Glutamatergic neuron (in vitro differentiated cells): ENCODE measurements at regions not wholly inside any gene's neighbourhood (a gene's known extent, or its start where the extent isn't known, plus 50 kb on each side); places are given as distances from the start of the nearest gene placed in this dataset.

ENCODE experiments used
- DNase-seq: peaks from one replicate; pipeline ENCODE4 v3.0.0; 2022
- H3K27ac Mint-ChIP-seq: one replicate; pipeline ENCODE4 v1.8.0; 2020; ENCODE audit warnings: mild to moderate bottlenecking, mixed read lengths, inconsistent platforms; ENCODE audit not compliant: unreplicated experiment
- H3K27me3 Mint-ChIP-seq: one replicate; pipeline ENCODE4 v1.8.0; 2020; ENCODE audit warnings: mild to moderate bottlenecking, moderate library complexity, mixed read lengths, inconsistent platforms; ENCODE audit not compliant: unreplicated experiment
- H3K36me3 Mint-ChIP-seq: one replicate; pipeline ENCODE4 v1.8.0; 2020; ENCODE audit warnings: mild to moderate bottlenecking, mixed read lengths, inconsistent platforms; ENCODE audit not compliant: unreplicated experiment
- H3K4me1 Mint-ChIP-seq: one replicate; pipeline ENCODE4 v1.8.0; 2020; ENCODE audit warnings: mild to moderate bottlenecking, low read depth, mixed read lengths, inconsistent platforms; ENCODE audit not compliant: unreplicated experiment
- H3K4me3 Mint-ChIP-seq: one replicate; pipeline ENCODE4 v1.8.0; 2020; ENCODE audit warnings: mild to moderate bottlenecking, mixed read lengths, inconsistent platforms; ENCODE audit not compliant: unreplicated experiment
- H3K9me3 Mint-ChIP-seq: one replicate; pipeline ENCODE4 v1.8.0; 2020; ENCODE audit warnings: mild to moderate bottlenecking, moderate library complexity, mixed read lengths, inconsistent platforms; ENCODE audit not compliant: unreplicated experiment
- TF ChIP-seq, protein P1 (sequence below): fragments of 200-600 bp; sonication (generic); IDR thresholded peaks from one replicate; pipeline ENCODE4 v1.5.0; 2021; ENCODE audit not compliant: partially characterized antibody, unreplicated experiment

- no peak overlapping the region for H3K27ac Mint-ChIP-seq
These were observed 173.3 kb downstream of the FASLG start for GRCh38 chr1:172832006-172832725.

DNA sequence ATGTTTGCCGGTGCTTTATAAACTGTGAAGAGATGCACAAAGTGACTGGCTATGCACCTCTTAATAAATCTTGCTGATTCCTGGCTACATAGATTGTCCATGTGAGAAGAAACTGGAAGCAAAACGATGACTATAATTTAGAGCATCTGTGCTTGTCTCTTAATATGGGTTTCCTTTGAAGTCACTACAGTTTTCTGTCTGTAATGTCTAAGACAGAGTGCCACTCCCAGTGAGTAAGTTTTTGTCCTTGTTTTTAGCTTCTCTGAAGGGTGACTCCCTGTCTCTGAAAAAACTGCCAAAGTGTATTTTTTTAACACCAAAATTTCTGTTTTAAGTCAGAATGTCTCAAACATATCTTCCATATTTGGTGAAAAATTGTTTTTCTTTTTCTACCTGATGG, 175.1 kb downstream of the FASLG start:
- Mint-ChIP-seq H3K36me3 (no peaks in the 10 kb centered on the region), H3K4me1 (no peaks in the 10 kb centered on the region), H3K9me3 (no peaks in the 10 kb centered on the region), H3K4me3 (no peak overlapping the region), H3K27ac (no peak overlapping the region), H3K27me3 (no peaks in the 10 kb centered on the region)
- no peak for DNase-seq
- TF ChIP-seq, protein P1, sequence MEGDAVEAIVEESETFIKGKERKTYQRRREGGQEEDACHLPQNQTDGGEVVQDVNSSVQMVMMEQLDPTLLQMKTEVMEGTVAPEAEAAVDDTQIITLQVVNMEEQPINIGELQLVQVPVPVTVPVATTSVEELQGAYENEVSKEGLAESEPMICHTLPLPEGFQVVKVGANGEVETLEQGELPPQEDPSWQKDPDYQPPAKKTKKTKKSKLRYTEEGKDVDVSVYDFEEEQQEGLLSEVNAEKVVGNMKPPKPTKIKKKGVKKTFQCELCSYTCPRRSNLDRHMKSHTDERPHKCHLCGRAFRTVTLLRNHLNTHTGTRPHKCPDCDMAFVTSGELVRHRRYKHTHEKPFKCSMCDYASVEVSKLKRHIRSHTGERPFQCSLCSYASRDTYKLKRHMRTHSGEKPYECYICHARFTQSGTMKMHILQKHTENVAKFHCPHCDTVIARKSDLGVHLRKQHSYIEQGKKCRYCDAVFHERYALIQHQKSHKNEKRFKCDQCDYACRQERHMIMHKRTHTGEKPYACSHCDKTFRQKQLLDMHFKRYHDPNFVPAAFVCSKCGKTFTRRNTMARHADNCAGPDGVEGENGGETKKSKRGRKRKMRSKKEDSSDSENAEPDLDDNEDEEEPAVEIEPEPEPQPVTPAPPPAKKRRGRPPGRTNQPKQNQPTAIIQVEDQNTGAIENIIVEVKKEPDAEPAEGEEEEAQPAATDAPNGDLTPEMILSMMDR: no peak

More at GRCh38 chr1:172832006-172832725, 173.3 kb downstream of the FASLG start:
- no peaks in the 10 kb centered on the region for H3K4me1 Mint-ChIP-seq
- no peaks in the 10 kb centered on the region for H3K27me3 Mint-ChIP-seq
- H3K4me3 Mint-ChIP-seq: no peak overlapping the region
- DNase-seq: no peak
- H3K36me3 Mint-ChIP-seq: no peaks in the 10 kb centered on the region
- TF ChIP-seq, protein P1: no peak
- no peaks in the 10 kb centered on the region for H3K9me3 Mint-ChIP-seq

DNA sequence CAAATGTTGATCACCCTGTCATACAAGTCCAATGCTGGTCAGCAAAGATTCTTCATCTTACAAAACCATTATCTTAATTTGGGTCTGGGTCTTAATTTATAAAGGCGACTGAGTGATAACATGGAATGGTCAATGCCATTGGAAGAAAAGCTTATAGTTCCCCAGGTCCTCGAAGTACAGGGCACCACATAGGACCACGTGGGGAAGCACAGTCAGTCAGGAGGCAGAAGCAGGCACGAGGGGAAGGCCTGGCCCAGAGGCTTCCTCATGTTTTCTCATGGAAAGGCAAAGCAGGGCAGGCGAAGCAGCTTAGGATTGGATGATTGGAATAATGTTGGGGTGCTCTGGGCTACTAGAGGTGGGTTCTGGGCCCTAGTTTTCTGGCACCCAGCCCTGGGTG, 175.7 kb downstream of the FASLG start:
- H3K4me3 Mint-ChIP-seq: no peak overlapping the region
- H3K9me3 Mint-ChIP-seq: no peaks in the 10 kb centered on the region
- TF ChIP-seq, protein P1: no peak
- DNase-seq: no peak
- no peaks in the 10 kb centered on the region for H3K27me3 Mint-ChIP-seq
- no peaks in the 10 kb centered on the region for H3K36me3 Mint-ChIP-seq
- no peaks in the 10 kb centered on the region for H3K4me1 Mint-ChIP-seq
- H3K27ac Mint-ChIP-seq: no peak overlapping the region

- Mint-ChIP-seq H3K4me3 (no peak overlapping the region), H3K27me3 (no peaks in the 10 kb centered on the region), H3K36me3 (no peaks in the 10 kb centered on the region), H3K27ac (no peak overlapping the region), H3K9me3 (no peaks in the 10 kb centered on the region), H3K4me1 (no peaks in the 10 kb centered on the region)
- DNase-seq: no peak
- TF ChIP-seq, protein P1: no peak
These were observed 176.9 kb downstream of the FASLG start for GRCh38 chr1:172835834-172836233.

DNA sequence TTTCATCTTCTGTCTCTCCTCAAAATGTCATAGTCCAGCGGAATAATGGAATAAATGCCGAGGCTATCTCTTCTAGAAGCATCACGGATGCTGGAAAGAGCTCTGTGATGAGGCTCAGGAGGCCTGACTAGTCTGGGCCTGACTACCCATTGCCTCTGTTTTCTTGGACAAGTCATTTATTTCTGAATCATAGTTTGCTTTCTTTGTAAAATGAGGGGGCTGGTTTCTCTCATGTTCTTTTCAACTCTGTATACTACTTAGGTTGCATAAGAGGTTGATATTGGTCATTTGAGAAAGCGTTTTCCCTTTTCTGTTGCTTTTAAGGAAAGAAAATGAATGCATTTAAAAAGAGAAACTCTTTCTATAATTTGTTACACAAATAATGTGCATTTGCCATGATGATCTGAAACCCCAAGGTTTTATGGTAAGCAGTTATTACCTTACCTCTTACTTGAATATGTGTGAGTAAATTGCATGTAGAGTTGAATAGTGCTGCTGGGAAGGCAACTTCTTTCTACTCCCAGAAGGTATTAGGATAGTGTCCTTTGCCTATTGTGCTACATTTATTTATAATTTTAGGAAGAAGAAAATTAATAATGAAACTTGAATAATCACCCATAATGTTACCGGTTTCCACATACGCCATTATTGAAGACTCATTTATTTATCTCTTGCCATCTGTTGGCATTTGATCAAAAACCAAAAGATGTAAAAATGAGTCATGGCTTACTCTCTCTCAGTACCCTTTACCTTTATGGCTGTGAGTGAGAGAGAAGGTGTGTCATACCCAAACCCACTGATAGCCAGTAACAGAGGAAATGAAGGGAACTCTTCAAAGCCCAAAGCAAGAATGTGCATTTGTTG, 179.1 kb downstream of the FASLG start:
- no peaks in the 10 kb centered on the region for H3K36me3 Mint-ChIP-seq
- no peak for DNase-seq
- no peaks in the 10 kb centered on the region for H3K9me3 Mint-ChIP-seq
- H3K27ac Mint-ChIP-seq: no peak overlapping the region
- TF ChIP-seq, protein P1: no peak
- H3K4me3 Mint-ChIP-seq: no peak overlapping the region
- no peaks in the 10 kb centered on the region for H3K4me1 Mint-ChIP-seq
- H3K27me3 Mint-ChIP-seq: no peaks in the 10 kb centered on the region
